Gastrocnemius medialis (tissue), 4 donors: ENCODE measurements at regions not wholly inside any gene's neighbourhood (a gene's known extent, or its start where the extent isn't known, plus 50 kb on each side); places are given as distances from the start of the nearest gene placed in this dataset.

Experiments
- ATAC-seq, 2 donors: fragments of 150-250 bp; one replicate each; pipeline ENCODE4 v1.9.1; 2016
- DNase-seq, 2 donors: peaks; one replicate each; pipeline ENCODE4 v3.0.0-alpha.2; 2019
- H3K27ac ChIP-seq, 4 donors: fragments of 200-600 bp; sonication (generic); 1 replicate in 1 of 4; 2 replicates in 3 of 4; pipeline ENCODE4 v1.5.1; 2016 to 2018; ENCODE audit warnings: mild to moderate bottlenecking in 2 of 4, moderate library complexity in 1 of 4
- H3K27me3 ChIP-seq, 3 donors: fragments of 200-600 bp; sonication (generic) in 2 of 3; 1 replicate in 1 of 3; 2 replicates in 2 of 3; pipeline versions ENCODE4 v1.5.1 to v1.6.0; 2016 to 2019; ENCODE audit warnings: mild to moderate bottlenecking in 1 of 3, moderate library complexity in 1 of 3
- H3K36me3 ChIP-seq, 2 donors: fragments of 200-600 bp; sonication (generic) in 1 of 2; one replicate each; pipeline ENCODE4 v1.5.1; 2017 to 2018
- H3K4me1 ChIP-seq, 2 donors: fragments of 200-600 bp; sonication (generic) in 1 of 2; one replicate each; pipeline ENCODE4 v1.5.1; 2016 to 2017; ENCODE audit warnings: mild to moderate bottlenecking in 2 of 2
- H3K4me3 ChIP-seq, 4 donors: fragments of 200-600 bp; sonication (generic) in 3 of 4; 1 replicate in 1 of 4; 2 replicates in 3 of 4; pipeline ENCODE4 v1.5.1; 2016 to 2019; ENCODE audit warnings: mild to moderate bottlenecking in 2 of 4
- H3K9me3 ChIP-seq, 3 donors: fragments of 200-600 bp; sonication (generic) in 2 of 3; 1 replicate in 1 of 3; 2 replicates in 2 of 3; pipeline ENCODE4 v1.5.1; 2016 to 2019
- CTCF ChIP-seq, 5 experiments: fragments of 450-650 bp in 3 of 5; fragments of 200-600 bp in 2 of 5; sonication (generic) in 2 of 5; IDR thresholded peaks in 4 of 5; conservative IDR thresholded peaks in 1 of 5; 1 replicate in 4 of 5; 2 replicates in 1 of 5; pipeline ENCODE4 v1.5.1; 2016 to 2019; ENCODE audit warnings: antibody characterized with exemption in 5 of 5, mild to moderate bottlenecking in 3 of 5, moderate library complexity in 3 of 5
- POLR2A ChIP-seq, 2 donors: fragments of 450-650 bp; IDR thresholded peaks; one replicate each; pipeline ENCODE4 v1.6.1; 2017; ENCODE audit warnings: antibody characterized with exemption in 2 of 2, mild to moderate bottlenecking in 2 of 2, moderate library complexity in 2 of 2
- in situ Hi-C, 4 donors: fragments of 200-750 bp; cut with MboI; loops; one replicate each; pipeline versions ENCODE4 v1.15.0 to v1.8.0; 2017; ENCODE audit warnings: low sequenced_read_pairs in 4 of 4
- intact Hi-C: fragments of 100-400 bp; cut with DNase I; formaldehyde crosslinking; loops from one replicate; pipeline ENCODE4 v1.15.1; 2023; ENCODE audit warnings: low total_unique reads

- intact Hi-C loops, result no loop called here
- no peaks in the 10 kb centered on the region for H3K9me3 ChIP-seq
- no peaks in the 10 kb centered on the region for H3K36me3 ChIP-seq
- no peak overlapping the region for H3K27ac ChIP-seq
- no peaks in the 10 kb centered on the region for H3K27me3 ChIP-seq
- TF ChIP-seq POLR2A (IDR thresholded peaks at IDR 0.05) (no peak), CTCF (IDR thresholded peaks at IDR 0.05 in 4 of 5, conservative IDR thresholded peaks at IDR 0.05 in 1 of 5) (no peak)
- ATAC-seq, result no peak
- no peaks in the 10 kb centered on the region for H3K4me1 ChIP-seq
- no peak overlapping the region for H3K4me3 ChIP-seq
- in situ Hi-C loops, result no loop called here
- DNase-seq, result no peak
Observed at GRCh38 chr2:60163691-60164090, 389.8 kb downstream of the BCL11A start.

- Histone ChIP-seq H3K27me3 (peaks cover 0 to 3% (median 0%) of the 10 kb centered on the region in 3 donors), H3K27ac (no peak overlapping the region), H3K4me1 (no peaks in the 10 kb centered on the region), H3K4me3 (no peak overlapping the region), H3K36me3 (no peaks in the 10 kb centered on the region), H3K9me3 (no peaks in the 10 kb centered on the region)
- intact Hi-C loops, result no loop called here
- TF ChIP-seq POLR2A (IDR thresholded peaks at IDR 0.05) (no peak), CTCF (IDR thresholded peaks at IDR 0.05 in 4 of 5, conservative IDR thresholded peaks at IDR 0.05 in 1 of 5) (no peak)
- no peak for DNase-seq
- no peak for ATAC-seq
- in situ Hi-C loops, result no loop called here
Observed at GRCh38 chr2:60159519-60159918, 393.9 kb downstream of the BCL11A start.

- TF ChIP-seq CTCF (IDR thresholded peaks at IDR 0.05 in 4 of 5, conservative IDR thresholded peaks at IDR 0.05 in 1 of 5) (no peak), POLR2A (IDR thresholded peaks at IDR 0.05) (no peak)
- H3K36me3 ChIP-seq, result no peaks in the 10 kb centered on the region
- no peak overlapping the region for H3K27ac ChIP-seq
- in situ Hi-C loops, result no loop called here
- H3K4me3 ChIP-seq, result no peak overlapping the region
- intact Hi-C loops, result no loop called here
- no peak for ATAC-seq
- DNase-seq, result no peak
- H3K4me1 ChIP-seq, result no peaks in the 10 kb centered on the region
- H3K9me3 ChIP-seq, result no peaks in the 10 kb centered on the region
- peaks cover 0 to 3% (median 0%) of the 10 kb centered on the region in 3 donors for H3K27me3 ChIP-seq
Observed at GRCh38 chr2:60158262-60158661, 395.2 kb downstream of the BCL11A start.

GRCh38 chr2:60157283-60157682 is 396.2 kb downstream of the BCL11A start:
- in situ Hi-C loops, result no loop called here
- peaks cover 0 to 5% (median 3%) of the 10 kb centered on the region in 3 donors for H3K9me3 ChIP-seq

More at GRCh38 chr2:60157283-60157682, 396.2 kb downstream of the BCL11A start:
- Histone ChIP-seq H3K27me3 (peaks cover 0 to 3% (median 0%) of the 10 kb centered on the region in 3 donors), H3K36me3 (no peaks in the 10 kb centered on the region), H3K4me3 (no peak overlapping the region), H3K27ac (no peak overlapping the region), H3K4me1 (no peaks in the 10 kb centered on the region)
- ATAC-seq (no peak), DNase-seq (no peak)
- TF ChIP-seq CTCF (IDR thresholded peaks at IDR 0.05 in 4 of 5, conservative IDR thresholded peaks at IDR 0.05 in 1 of 5) (no peak), POLR2A (IDR thresholded peaks at IDR 0.05) (no peak)
- intact Hi-C loops, result no loop called here
